SU-DHL-6 (cell line): ENCODE measurements at regions not wholly inside any gene's neighbourhood (a gene's known extent, or its start where the extent isn't known, plus 50 kb on each side); places are given as distances from the start of the nearest gene placed in this dataset.

Source experiments
- H2AFZ ChIP-seq: fragments of 200-600 bp; sonication (generic); 2 replicates; pipeline ENCODE4 v1.6.1; 2014; ENCODE audit warnings: low read depth, mild to moderate bottlenecking, moderate library complexity, mixed read lengths, antibody characterized with exemption, low read length; ENCODE audit not compliant: severe bottlenecking
- H3F3A ChIP-seq: fragments of 200-600 bp; shearing (Covaris generic); 2 replicates; pipeline ENCODE4 v1.6.0; 2016; ENCODE audit warnings: antibody characterized with exemption, mild to moderate bottlenecking; ENCODE audit not compliant: insufficient read depth
- H3K27ac ChIP-seq: fragments of 200-600 bp; sonication (generic); 2 replicates; pipeline ENCODE4 v1.5.1; 2016; ENCODE audit warnings: low read depth, mild to moderate bottlenecking, low read length, moderate library complexity, mixed read lengths
- H3K27me3 ChIP-seq: fragments of 200-600 bp; sonication (generic), shearing (Covaris generic); 2 replicates; pipeline ENCODE4 v1.6.0; 2014; ENCODE audit warnings: mild to moderate bottlenecking, low read length
- H3K36me3 ChIP-seq: fragments of 200-600 bp; sonication (generic); 2 replicates; pipeline ENCODE4 v1.6.1; 2014; ENCODE audit warnings: mild to moderate bottlenecking, low read length, mixed read lengths
- H3K4me2 ChIP-seq: fragments of 300-600, 200-600 bp; shearing (Covaris generic), sonication (generic); 2 replicates; pipeline ENCODE4 v1.6.0; 2014; ENCODE audit warnings: low read length, low read depth, mild to moderate bottlenecking; ENCODE audit not compliant: poor library complexity, severe bottlenecking
- H3K4me3 ChIP-seq: fragments of 200-600 bp; sonication (generic); 2 replicates; pipeline ENCODE4 v1.5.1; 2014; ENCODE audit warnings: antibody characterized with exemption, low read length, mild to moderate bottlenecking, mixed read lengths; ENCODE audit not compliant: insufficient read depth, poor library complexity, severe bottlenecking
- H3K79me2 ChIP-seq: fragments of 200-600 bp; sonication (generic); 2 replicates; pipeline ENCODE4 v1.6.1; 2014; ENCODE audit warnings: mild to moderate bottlenecking, low read length, moderate library complexity; ENCODE audit not compliant: insufficient read depth
- H3K9ac ChIP-seq: fragments of 200-600 bp; sonication (generic); 2 replicates; pipeline ENCODE4 v1.7.0; 2014; ENCODE audit warnings: mild to moderate bottlenecking, low read length
- H3K9me2 ChIP-seq: fragments of 200-600 bp; sonication (generic); replicated peaks from 2 replicates; pipeline ENCODE4 v1.6.1; 2014; ENCODE audit warnings: low read length; ENCODE audit not compliant: insufficient read depth
- H3K9me3 ChIP-seq: fragments of 200-600 bp; sonication (generic); 2 replicates; pipeline ENCODE4 v1.6.1; 2014; ENCODE audit warnings: low read length, mixed read lengths; ENCODE audit not compliant: insufficient read depth
- H4K20me1 ChIP-seq: fragments of 200-600 bp; sonication (generic); 2 replicates; pipeline ENCODE4 v1.6.1; 2014; ENCODE audit warnings: low read depth, mild to moderate bottlenecking, antibody characterized with exemption, low read length, moderate library complexity, mixed read lengths
- CTCF ChIP-seq: fragments of 200-600 bp; sonication (generic); IDR thresholded peaks from one replicate; pipeline ENCODE4 v1.5.1; 2017; ENCODE audit warnings: antibody characterized with exemption, mild to moderate bottlenecking, low read length, moderate library complexity; ENCODE audit not compliant: insufficient read depth, poor library complexity, severe bottlenecking
- EZH2phosphoT487 ChIP-seq: fragments of 200-600 bp; sonication (generic), shearing (Covaris generic); conservative IDR thresholded peaks from 2 replicates; pipeline ENCODE4 v1.6.1; 2018; ENCODE audit warnings: mild to moderate bottlenecking, antibody characterized with exemption, low read length, moderate library complexity, mixed read lengths

GRCh38 chr13:75938811-75939560 lies 302.9 kb downstream of the LMO7 start:
- TF ChIP-seq EZH2phosphoT487 (no peak), CTCF (no peak)
- Histone ChIP-seq H2AFZ (no peak overlapping the region), H3K9ac (no peak overlapping the region), H3K9me2 (no peaks in the 10 kb centered on the region), H3K4me2 (no peak overlapping the region), H3K27me3 (no peaks in the 10 kb centered on the region), H3K4me3 (no peak overlapping the region), H3K9me3 (no peaks in the 10 kb centered on the region), H3F3A (no peaks in the 10 kb centered on the region), H3K27ac (no peak overlapping the region), H4K20me1 (no peaks in the 10 kb centered on the region), H3K36me3 (no peaks in the 10 kb centered on the region), H3K79me2 (no peaks in the 10 kb centered on the region)

GRCh38 chr13:75936791-75937190 lies 300.7 kb downstream of the LMO7 start:
- Histone ChIP-seq H4K20me1 (no peaks in the 10 kb centered on the region), H3K9me2 (no peaks in the 10 kb centered on the region), H3K4me2 (no peak overlapping the region), H3K9ac (no peak overlapping the region), H2AFZ (no peak overlapping the region), H3K27me3 (no peaks in the 10 kb centered on the region), H3K9me3 (no peaks in the 10 kb centered on the region), H3K4me3 (no peak overlapping the region), H3K36me3 (no peaks in the 10 kb centered on the region), H3K27ac (no peak overlapping the region), H3K79me2 (no peaks in the 10 kb centered on the region), H3F3A (no peaks in the 10 kb centered on the region)
- TF ChIP-seq CTCF (no peak), EZH2phosphoT487 (no peak)

DNA sequence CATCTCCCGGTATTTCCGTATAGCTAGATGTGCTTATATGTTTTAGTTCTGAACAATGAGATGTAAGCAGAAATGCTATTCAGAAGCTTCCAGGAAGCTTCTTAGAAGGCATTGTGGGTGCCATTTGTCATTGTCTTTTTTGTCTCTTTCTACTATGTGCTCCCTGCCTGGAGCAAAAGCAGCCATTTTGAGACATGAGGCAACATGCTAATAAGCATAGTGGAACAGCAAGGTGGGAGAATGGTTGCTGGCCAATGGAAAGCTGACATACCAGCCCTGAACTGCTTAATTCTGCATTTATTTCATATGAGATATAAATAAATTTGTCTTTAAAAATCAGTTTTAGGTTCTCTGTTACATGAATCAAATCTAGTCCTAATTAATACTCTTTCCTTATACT lies 299.7 kb downstream of the LMO7 start:
- Histone ChIP-seq H3K9ac (no peak overlapping the region), H3K36me3 (no peaks in the 10 kb centered on the region), H3K79me2 (no peaks in the 10 kb centered on the region), H3K4me2 (no peak overlapping the region), H3K9me2 (no peaks in the 10 kb centered on the region), H3K27me3 (no peaks in the 10 kb centered on the region), H2AFZ (no peak overlapping the region), H3K27ac (no peak overlapping the region), H3K9me3 (no peaks in the 10 kb centered on the region), H3K4me3 (no peak overlapping the region), H3F3A (no peaks in the 10 kb centered on the region), H4K20me1 (no peaks in the 10 kb centered on the region)
- TF ChIP-seq EZH2phosphoT487, result no peak
- TF ChIP-seq CTCF, result no peak
